B cell (primary cell): ENCODE measurements at regions not wholly inside any gene's neighbourhood (a gene's known extent, or its start where the extent isn't known, plus 50 kb on each side); places are given as distances from the start of the nearest gene placed in this dataset.

ENCODE experiments used
- ATAC-seq: fragments of 200-7000 bp; cut with Tn5 transposase; one replicate; pipeline ENCODE4 v1.10.0; 2021; ENCODE audit warnings: low read depth, mild to moderate bottlenecking, moderate number of reproducible peaks, moderate library complexity
- CTCF ChIA-PET: fragments of 350-600 bp; sonication (Branson Sonifier 250); formaldehyde crosslinking; loops from one replicate; lab custom pipeline; 2021; ENCODE audit warnings: antibody characterized with exemption, inconsistent platforms; lab: Charles Lee
- POLR2A ChIA-PET: fragments of 350-600 bp; sonication (Branson Sonifier 250); formaldehyde crosslinking; loops from one replicate; lab custom pipeline; 2021; ENCODE audit warnings: antibody characterized with exemption; lab: Charles Lee
- DNase-seq: peaks from one replicate; pipeline ENCODE4 v3.0.0; 2013
- H2AFZ ChIP-seq: 2 replicates; pipeline ENCODE4 v1.6.1; 2012; ENCODE audit warnings: mild to moderate bottlenecking, low read depth, low read length; ENCODE audit not compliant: insufficient read depth, poor library complexity, severe bottlenecking
- H3K27ac ChIP-seq, 2 donors: 1 replicate in 1 of 2; 2 replicates in 1 of 2; pipeline ENCODE4 v1.5.1; 2012 to 2013; ENCODE audit warnings: low read length in 2 of 2, mild to moderate bottlenecking in 2 of 2, moderate library complexity in 1 of 2
- H3K27me3 ChIP-seq, 4 experiments: fragments of 200-600 bp in 1 of 4; sonication (generic) in 1 of 4; replicated peaks in 1 of 4; 1 replicate in 2 of 4; 2 replicates in 2 of 4; pipeline versions ENCODE4 v1.6.1 to v1.7.0; 2013 to 2016; ENCODE audit warnings: low read length in 3 of 4, mild to moderate bottlenecking in 2 of 4, mixed read lengths in 1 of 4, moderate library complexity in 1 of 4; ENCODE audit not compliant: insufficient read depth in 4 of 4, control insufficient read depth in 3 of 4; ENCODE audit errors: control extremely low read depth in 1 of 4
- H3K36me3 ChIP-seq, 2 experiments: replicated peaks in 1 of 2; 1 replicate in 1 of 2; 2 replicates in 1 of 2; pipeline versions ENCODE4 v1.6.1 to v1.7.1; 2013; ENCODE audit warnings: low read length in 1 of 2; ENCODE audit not compliant: insufficient read depth in 2 of 2, control insufficient read depth in 1 of 2; ENCODE audit errors: control extremely low read depth in 1 of 2, extremely low read depth in 1 of 2
- H3K4me1 ChIP-seq, 2 donors: fragments of 200-600 bp in 1 of 2; sonication (generic) in 1 of 2; 1 replicate in 1 of 2; 2 replicates in 1 of 2; pipeline versions ENCODE4 v1.5.1 to v1.6.1; 2013 to 2017; ENCODE audit warnings: low read length in 2 of 2; ENCODE audit not compliant: control insufficient read depth in 2 of 2, insufficient read depth in 2 of 2
- H3K4me2 ChIP-seq: replicated peaks from 2 replicates; pipeline ENCODE3; 2012; ENCODE audit warnings: mild to moderate bottlenecking, low read depth, low read length; ENCODE audit not compliant: poor library complexity, severe bottlenecking
- H3K4me3 ChIP-seq, 5 experiments: fragments of 200-600 bp in 1 of 5; sonication (generic) in 1 of 5; 1 replicate in 3 of 5; 2 replicates in 2 of 5; pipeline versions ENCODE4 v1.5.1 to v1.7.0; 2011 to 2016; ENCODE audit warnings: low read length in 4 of 5, mild to moderate bottlenecking in 4 of 5, low read depth in 2 of 5, control low read depth in 1 of 5, moderate library complexity in 1 of 5; ENCODE audit not compliant: insufficient read depth in 1 of 5; ENCODE audit errors: control extremely low read depth in 1 of 5, extremely low read depth in 1 of 5
- H3K79me2 ChIP-seq: fragments of 200-600 bp; sonication (generic); one replicate; pipeline ENCODE4 v1.6.0; 2016; ENCODE audit warnings: low read length; ENCODE audit not compliant: control insufficient read depth, insufficient read depth
- H3K9ac ChIP-seq: fragments of 200-600 bp; sonication (generic); 2 replicates; pipeline ENCODE4 v1.6.1; 2017; ENCODE audit warnings: mild to moderate bottlenecking, low read length, moderate library complexity
- H3K9me3 ChIP-seq, 3 donors: one replicate each; pipeline versions ENCODE4 v1.6.1 to v1.7.1; 2013; ENCODE audit warnings: low read length in 2 of 3; ENCODE audit not compliant: control insufficient read depth in 2 of 3, insufficient read depth in 1 of 3; ENCODE audit errors: control extremely low read depth in 1 of 3
- H4K20me1 ChIP-seq: 2 replicates; pipeline ENCODE4 v1.6.0; 2012; ENCODE audit warnings: mild to moderate bottlenecking, low read length; ENCODE audit not compliant: insufficient read depth, control insufficient read depth, poor library complexity, severe bottlenecking
- H3K27ac Mint-ChIP-seq: one replicate; pipeline ENCODE4 v1.8.0; 2021; ENCODE audit warnings: mixed read lengths
- H3K27me3 Mint-ChIP-seq: one replicate; pipeline ENCODE4 v1.8.0; 2021; ENCODE audit warnings: mixed read lengths
- H3K4me1 Mint-ChIP-seq: one replicate; pipeline ENCODE4 v1.8.0; 2021; ENCODE audit warnings: mixed read lengths
- H3K4me3 Mint-ChIP-seq: one replicate; pipeline ENCODE4 v1.8.0; 2021; ENCODE audit warnings: mixed read lengths
- H3K9me3 Mint-ChIP-seq: one replicate; pipeline ENCODE4 v1.8.0; 2022; ENCODE audit warnings: mixed read lengths; ENCODE audit not compliant: insufficient read depth
- CTCF ChIP-seq: fragments of 200-600 bp; IDR thresholded peaks from one replicate; pipeline ENCODE4 v1.8.0; 2022; ENCODE audit warnings: antibody characterized with exemption, mild to moderate bottlenecking
- EZH2 ChIP-seq: IDR thresholded peaks from 2 replicates; pipeline ENCODE4 v1.6.1; 2012; ENCODE audit warnings: borderline replicate concordance, low read depth, mild to moderate bottlenecking, moderate library complexity, low read length; ENCODE audit not compliant: insufficient read depth, poor library complexity, severe bottlenecking
- WGBS: methylation state at CpG from one replicate; pipeline ENCODE4 v1.1.5; 2013; ENCODE audit warnings: missing lambda C conversion rate; ENCODE audit not compliant: insufficient coverage; 5-methylcytosine and 5-hydroxymethylcytosine counted together
- intact Hi-C: fragments of 100-400 bp; cut with micrococcal nuclease; formaldehyde crosslinking; loops from one replicate; pipeline ENCODE4 v1.10.0; 2022

GRCh38 chr17:21816592-21817567, 124.6 kb downstream of the KCNJ18 start:
- Histone ChIP-seq H3K36me3 (no peaks in the 10 kb centered on the region), H3K9me3 (peaks cover 0 to 27% (median 0%) of the 10 kb centered on the region in 3 donors), H3K9ac (no peak overlapping the region), H4K20me1 (no peaks in the 10 kb centered on the region), H3K27me3 (no peaks in the 10 kb centered on the region), H3K4me1 (no peaks in the 10 kb centered on the region), H3K4me3 (no peak overlapping the region), H3K4me2 (no peak overlapping the region), H2AFZ (no peak overlapping the region), H3K79me2 (no peaks in the 10 kb centered on the region), H3K27ac (no peak overlapping the region)
- no peaks in the 10 kb centered on the region for H3K4me1 Mint-ChIP-seq
- ATAC-seq (no peak), DNase-seq (no peak)
- TF ChIP-seq EZH2 (no peak), CTCF (no peak)
- no peaks in the 10 kb centered on the region for H3K27me3 Mint-ChIP-seq
- POLR2A ChIA-PET = no interaction called here
- H3K9me3 Mint-ChIP-seq = peaks cover 4% of the 10 kb centered on the region
- WGBS = 72% methylated on average over 12 of the region's 15 CpGs
- no peak overlapping the region for H3K4me3 Mint-ChIP-seq
- H3K27ac Mint-ChIP-seq = no peak overlapping the region
- CTCF ChIA-PET = no interaction called here
- intact Hi-C loops = no loop called here

GRCh38 chr17:21817791-21818364, 125.6 kb downstream of the KCNJ18 start:
- no peak for DNase-seq
- H3K9me3 Mint-ChIP-seq = peaks cover 4% of the 10 kb centered on the region
- H3K4me3 ChIP-seq = no peak overlapping the region
- H3K4me3 Mint-ChIP-seq = no peak overlapping the region
- H3K4me1 Mint-ChIP-seq = no peaks in the 10 kb centered on the region
- no peak overlapping the region for H3K27ac ChIP-seq
- 80% methylated on average over 6 of the region's 7 CpGs for WGBS
- TF ChIP-seq CTCF (no peak), EZH2 (no peak)
- H3K9me3 ChIP-seq = peaks cover 0 to 27% (median 0%) of the 10 kb centered on the region in 3 donors
- intact Hi-C loops = no loop called here
- no peaks in the 10 kb centered on the region for H3K27me3 ChIP-seq
- H2AFZ ChIP-seq = no peak overlapping the region
- ChIA-PET CTCF (no interaction called here), POLR2A (no interaction called here)
- H3K4me2 ChIP-seq = no peak overlapping the region
- no peak overlapping the region for H3K9ac ChIP-seq
- H3K27ac Mint-ChIP-seq = no peak overlapping the region
- no peaks in the 10 kb centered on the region for H3K79me2 ChIP-seq
- no peaks in the 10 kb centered on the region for H3K4me1 ChIP-seq
- H4K20me1 ChIP-seq = no peaks in the 10 kb centered on the region
- ATAC-seq = no peak
- H3K36me3 ChIP-seq = no peaks in the 10 kb centered on the region
- H3K27me3 Mint-ChIP-seq = no peaks in the 10 kb centered on the region
